ENCODE measurements at regions not wholly inside any gene's neighbourhood (a gene's known extent, or its start where the extent isn't known, plus 50 kb on each side); places are given as distances from the start of the nearest gene placed in this dataset.

DNA sequence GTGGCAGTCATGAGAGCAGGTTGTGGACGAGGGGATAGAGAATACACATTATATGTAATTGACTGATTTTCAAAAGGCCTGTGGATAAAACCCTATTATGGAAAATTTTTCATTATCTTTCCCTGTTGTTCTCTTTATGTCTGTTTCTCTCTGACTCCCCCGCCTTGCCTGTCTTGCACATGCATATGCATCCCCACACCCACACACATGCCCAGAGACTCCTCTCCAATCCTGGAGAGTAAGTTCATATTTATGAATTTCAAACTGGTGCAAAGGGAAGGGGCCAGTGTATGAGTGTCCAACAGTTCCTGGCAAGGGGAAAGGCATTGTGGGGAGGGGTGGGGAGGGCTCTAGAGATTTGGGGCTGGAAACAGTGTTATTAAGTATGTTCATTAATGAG, 60.8 kb upstream of the ARHGAP36 start:
- H3K4me1 ChIP-seq (ENCODE audit: control insufficient read depth in 2 of 3, insufficient read depth in 2 of 3, low read depth in 1 of 3, low read length in 3 of 3), result no peaks in the 10 kb centered on the region
- H3K9ac ChIP-seq (ENCODE audit: low read length in 3 of 3), result no peak overlapping the region
- no peak overlapping the region for H3K4me3 ChIP-seq (ENCODE audit: low read length in 3 of 3)
- intact Hi-C loops (cut with DNase I), result no loop called here
- TF ChIP-seq, protein P1, sequence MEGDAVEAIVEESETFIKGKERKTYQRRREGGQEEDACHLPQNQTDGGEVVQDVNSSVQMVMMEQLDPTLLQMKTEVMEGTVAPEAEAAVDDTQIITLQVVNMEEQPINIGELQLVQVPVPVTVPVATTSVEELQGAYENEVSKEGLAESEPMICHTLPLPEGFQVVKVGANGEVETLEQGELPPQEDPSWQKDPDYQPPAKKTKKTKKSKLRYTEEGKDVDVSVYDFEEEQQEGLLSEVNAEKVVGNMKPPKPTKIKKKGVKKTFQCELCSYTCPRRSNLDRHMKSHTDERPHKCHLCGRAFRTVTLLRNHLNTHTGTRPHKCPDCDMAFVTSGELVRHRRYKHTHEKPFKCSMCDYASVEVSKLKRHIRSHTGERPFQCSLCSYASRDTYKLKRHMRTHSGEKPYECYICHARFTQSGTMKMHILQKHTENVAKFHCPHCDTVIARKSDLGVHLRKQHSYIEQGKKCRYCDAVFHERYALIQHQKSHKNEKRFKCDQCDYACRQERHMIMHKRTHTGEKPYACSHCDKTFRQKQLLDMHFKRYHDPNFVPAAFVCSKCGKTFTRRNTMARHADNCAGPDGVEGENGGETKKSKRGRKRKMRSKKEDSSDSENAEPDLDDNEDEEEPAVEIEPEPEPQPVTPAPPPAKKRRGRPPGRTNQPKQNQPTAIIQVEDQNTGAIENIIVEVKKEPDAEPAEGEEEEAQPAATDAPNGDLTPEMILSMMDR (IDR thresholded peaks at IDR 0.05; ENCODE audit: borderline replicate concordance, extremely low read depth, insufficient read depth), result no peak
- FAIRE-seq, result no peak
- no peaks in the 10 kb centered on the region for H3K9me3 ChIP-seq (ENCODE audit: control insufficient read depth in 2 of 3, insufficient read depth in 1 of 3, low read length in 3 of 3)
- H3K27ac ChIP-seq (ENCODE audit: low read depth in 2 of 2, low read length in 2 of 2), result no peak overlapping the region
- no peaks in the 10 kb centered on the region for H3K36me3 ChIP-seq (ENCODE audit: control insufficient read depth in 2 of 3, insufficient read depth in 3 of 3, low read length in 3 of 3)
- DNase-seq, result no peak
- peaks cover 5% of the 10 kb centered on the region for H3K27me3 ChIP-seq (ENCODE audit: control insufficient read depth, insufficient read depth, low read length)

DNA sequence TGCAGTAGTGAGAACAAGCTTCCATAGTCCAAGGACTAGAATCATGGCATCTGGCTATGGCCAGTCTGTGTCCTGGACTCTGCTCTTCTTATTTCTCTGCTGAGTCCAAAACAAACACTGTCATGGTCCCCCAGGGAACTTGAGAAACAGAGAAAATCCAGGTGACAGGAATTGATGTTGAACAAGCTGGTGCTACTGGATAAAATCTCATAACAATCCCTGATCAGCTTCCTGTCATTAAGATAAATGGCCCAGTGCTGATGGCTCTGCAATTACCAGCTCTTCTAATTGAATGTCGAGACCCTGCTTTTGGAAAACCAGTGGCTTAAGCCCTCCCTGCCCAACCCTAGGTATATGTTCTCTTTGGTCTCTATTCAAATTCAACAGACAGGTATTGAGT, 58.8 kb upstream of the ARHGAP36 start:
- no peak for FAIRE-seq
- no peaks in the 10 kb centered on the region for H3K4me1 ChIP-seq (ENCODE audit: control insufficient read depth in 2 of 3, insufficient read depth in 2 of 3, low read depth in 1 of 3, low read length in 3 of 3)
- H3K4me3 ChIP-seq (ENCODE audit: low read length in 3 of 3), result no peak overlapping the region
- no peak overlapping the region for H3K9ac ChIP-seq (ENCODE audit: low read length in 3 of 3)
- no peak overlapping the region for H3K27ac ChIP-seq (ENCODE audit: low read depth in 2 of 2, low read length in 2 of 2)
- no peaks in the 10 kb centered on the region for H3K9me3 ChIP-seq (ENCODE audit: control insufficient read depth in 2 of 3, insufficient read depth in 1 of 3, low read length in 3 of 3)
- DNase-seq, result no peak
- peaks cover 3% of the 10 kb centered on the region for H3K27me3 ChIP-seq (ENCODE audit: control insufficient read depth, insufficient read depth, low read length)
- TF ChIP-seq, protein P1 (IDR thresholded peaks at IDR 0.05; ENCODE audit: borderline replicate concordance, extremely low read depth, insufficient read depth), result no peak
- no peaks in the 10 kb centered on the region for H3K36me3 ChIP-seq (ENCODE audit: control insufficient read depth in 2 of 3, insufficient read depth in 3 of 3, low read length in 3 of 3)
- intact Hi-C loops (cut with DNase I), result no loop called here
